MM.1S (cell line): ENCODE measurements at regions not wholly inside any gene's neighbourhood (a gene's known extent, or its start where the extent isn't known, plus 50 kb on each side); places are given as distances from the start of the nearest gene placed in this dataset.

ENCODE experiments used
- EZH2 ChIP-seq: fragments of 300-600 bp; sonication (generic); optimal IDR thresholded peaks from 2 replicates; pipeline ENCODE3; 2017; ENCODE audit warnings: low read depth, mild to moderate bottlenecking, antibody characterized with exemption, low read length, mixed read lengths
- TF ChIP-seq, protein P1 (sequence below): fragments of 300-600 bp; sonication (generic); IDR thresholded peaks from 2 replicates; pipeline ENCODE4 v1.5.1; 2016; ENCODE audit warnings: antibody characterized with exemption, low read length, mixed read lengths

DNA sequence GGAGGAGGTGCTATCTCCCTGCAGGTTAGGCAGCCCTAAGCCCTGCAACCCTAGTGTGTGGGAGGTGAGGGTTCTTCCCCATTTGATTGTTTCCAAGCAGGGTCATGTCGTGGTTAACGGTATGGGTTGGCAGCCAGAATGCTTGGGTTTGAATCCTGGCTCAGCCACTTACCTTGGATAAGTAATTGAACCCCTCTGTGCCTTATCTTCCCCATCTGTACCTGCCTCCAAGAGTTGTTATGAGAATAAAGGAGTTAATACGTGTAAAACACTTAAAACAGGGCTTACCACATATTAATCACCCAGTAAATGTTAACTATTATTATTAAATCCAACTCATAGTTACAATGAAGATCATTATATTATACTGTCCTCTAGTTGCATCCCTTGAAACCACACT, 52.2 kb upstream of the SPATA31E1 start:
- no peak for TF ChIP-seq EZH2
- TF ChIP-seq, protein P1, sequence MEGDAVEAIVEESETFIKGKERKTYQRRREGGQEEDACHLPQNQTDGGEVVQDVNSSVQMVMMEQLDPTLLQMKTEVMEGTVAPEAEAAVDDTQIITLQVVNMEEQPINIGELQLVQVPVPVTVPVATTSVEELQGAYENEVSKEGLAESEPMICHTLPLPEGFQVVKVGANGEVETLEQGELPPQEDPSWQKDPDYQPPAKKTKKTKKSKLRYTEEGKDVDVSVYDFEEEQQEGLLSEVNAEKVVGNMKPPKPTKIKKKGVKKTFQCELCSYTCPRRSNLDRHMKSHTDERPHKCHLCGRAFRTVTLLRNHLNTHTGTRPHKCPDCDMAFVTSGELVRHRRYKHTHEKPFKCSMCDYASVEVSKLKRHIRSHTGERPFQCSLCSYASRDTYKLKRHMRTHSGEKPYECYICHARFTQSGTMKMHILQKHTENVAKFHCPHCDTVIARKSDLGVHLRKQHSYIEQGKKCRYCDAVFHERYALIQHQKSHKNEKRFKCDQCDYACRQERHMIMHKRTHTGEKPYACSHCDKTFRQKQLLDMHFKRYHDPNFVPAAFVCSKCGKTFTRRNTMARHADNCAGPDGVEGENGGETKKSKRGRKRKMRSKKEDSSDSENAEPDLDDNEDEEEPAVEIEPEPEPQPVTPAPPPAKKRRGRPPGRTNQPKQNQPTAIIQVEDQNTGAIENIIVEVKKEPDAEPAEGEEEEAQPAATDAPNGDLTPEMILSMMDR: no peak
